Stomach (tissue), 4 donors: ENCODE measurements at regions not wholly inside any gene's neighbourhood (a gene's known extent, or its start where the extent isn't known, plus 50 kb on each side); places are given as distances from the start of the nearest gene placed in this dataset.

Source experiments
- EP300 ChIP-seq: sonication (generic); formaldehyde crosslinking; IDR thresholded peaks from one replicate; pipeline ENCODE4 v1.6.1; 2017; ENCODE audit warnings: antibody characterized with exemption
- POLR2A ChIP-seq, 4 donors: fragments of 450-650 bp; IDR thresholded peaks; one replicate each; pipeline ENCODE4 v1.6.1; 2016; ENCODE audit warnings: antibody characterized with exemption in 4 of 4, control low read depth in 2 of 4, mild to moderate bottlenecking in 1 of 4, moderate library complexity in 1 of 4
- POLR2AphosphoS5 ChIP-seq, 3 donors: sonication (generic); formaldehyde crosslinking; IDR thresholded peaks; one replicate each; pipeline ENCODE4 v1.6.1; 2016; ENCODE audit warnings: antibody characterized with exemption in 3 of 3
- TF ChIP-seq, protein P1 (sequence below), 7 experiments: fragments of 450-650 bp in 4 of 7; fragments of 200-600 bp in 3 of 7; sonication (generic) in 3 of 7; IDR thresholded peaks; one replicate each; pipeline ENCODE4 v1.5.1; 2016 to 2019; ENCODE audit warnings: antibody characterized with exemption in 7 of 7, control low read depth in 2 of 7, mild to moderate bottlenecking in 1 of 7

DNA sequence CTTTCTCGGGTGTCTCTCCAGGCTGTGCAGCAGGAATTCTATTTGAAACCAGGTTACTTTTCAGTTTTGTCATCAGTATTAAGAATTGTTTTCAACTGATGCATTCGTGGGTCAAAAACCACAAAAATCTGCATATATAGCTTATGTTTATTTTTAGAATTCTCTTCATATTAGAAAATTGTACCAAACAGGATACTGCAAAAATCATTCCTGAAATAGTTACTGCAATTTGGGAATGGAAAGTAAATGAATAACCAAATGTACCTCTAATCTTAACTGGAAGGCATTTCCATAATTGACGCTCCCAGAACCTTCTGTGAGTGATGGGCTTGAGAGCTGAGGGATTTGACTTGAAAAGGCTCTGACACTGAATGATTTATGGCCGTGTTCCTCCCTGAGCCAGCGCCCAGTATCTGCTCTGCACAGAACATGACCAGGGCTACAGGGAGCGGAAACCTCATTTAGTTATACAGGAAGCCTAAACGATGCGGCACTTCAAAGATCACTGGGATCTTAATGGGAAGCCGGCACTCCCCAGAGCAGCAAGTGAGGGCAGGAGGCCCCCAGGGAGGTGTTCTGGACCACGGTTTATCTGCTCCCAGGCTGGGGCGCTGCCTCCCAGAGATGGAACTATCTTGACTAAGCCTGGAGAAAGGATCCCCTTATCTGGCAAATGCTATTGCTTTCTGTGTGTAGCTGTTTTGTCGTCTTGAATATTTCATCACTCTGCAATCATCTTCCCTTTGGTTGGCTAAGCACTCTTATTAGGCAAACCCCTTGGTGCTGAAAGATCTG lies 446.0 kb downstream of the QKI start:
- no peak for TF ChIP-seq POLR2AphosphoS5 (IDR thresholded peaks at IDR 0.05)
- TF ChIP-seq, protein P1, sequence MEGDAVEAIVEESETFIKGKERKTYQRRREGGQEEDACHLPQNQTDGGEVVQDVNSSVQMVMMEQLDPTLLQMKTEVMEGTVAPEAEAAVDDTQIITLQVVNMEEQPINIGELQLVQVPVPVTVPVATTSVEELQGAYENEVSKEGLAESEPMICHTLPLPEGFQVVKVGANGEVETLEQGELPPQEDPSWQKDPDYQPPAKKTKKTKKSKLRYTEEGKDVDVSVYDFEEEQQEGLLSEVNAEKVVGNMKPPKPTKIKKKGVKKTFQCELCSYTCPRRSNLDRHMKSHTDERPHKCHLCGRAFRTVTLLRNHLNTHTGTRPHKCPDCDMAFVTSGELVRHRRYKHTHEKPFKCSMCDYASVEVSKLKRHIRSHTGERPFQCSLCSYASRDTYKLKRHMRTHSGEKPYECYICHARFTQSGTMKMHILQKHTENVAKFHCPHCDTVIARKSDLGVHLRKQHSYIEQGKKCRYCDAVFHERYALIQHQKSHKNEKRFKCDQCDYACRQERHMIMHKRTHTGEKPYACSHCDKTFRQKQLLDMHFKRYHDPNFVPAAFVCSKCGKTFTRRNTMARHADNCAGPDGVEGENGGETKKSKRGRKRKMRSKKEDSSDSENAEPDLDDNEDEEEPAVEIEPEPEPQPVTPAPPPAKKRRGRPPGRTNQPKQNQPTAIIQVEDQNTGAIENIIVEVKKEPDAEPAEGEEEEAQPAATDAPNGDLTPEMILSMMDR (IDR thresholded peaks at IDR 0.05), result no peak
- TF ChIP-seq POLR2A (IDR thresholded peaks at IDR 0.05), result no peak
- TF ChIP-seq EP300, result no peak
